ENCODE measurements at regions not wholly inside any gene's neighbourhood (a gene's known extent, or its start where the extent isn't known, plus 50 kb on each side); places are given as distances from the start of the nearest gene placed in this dataset.

DNA sequence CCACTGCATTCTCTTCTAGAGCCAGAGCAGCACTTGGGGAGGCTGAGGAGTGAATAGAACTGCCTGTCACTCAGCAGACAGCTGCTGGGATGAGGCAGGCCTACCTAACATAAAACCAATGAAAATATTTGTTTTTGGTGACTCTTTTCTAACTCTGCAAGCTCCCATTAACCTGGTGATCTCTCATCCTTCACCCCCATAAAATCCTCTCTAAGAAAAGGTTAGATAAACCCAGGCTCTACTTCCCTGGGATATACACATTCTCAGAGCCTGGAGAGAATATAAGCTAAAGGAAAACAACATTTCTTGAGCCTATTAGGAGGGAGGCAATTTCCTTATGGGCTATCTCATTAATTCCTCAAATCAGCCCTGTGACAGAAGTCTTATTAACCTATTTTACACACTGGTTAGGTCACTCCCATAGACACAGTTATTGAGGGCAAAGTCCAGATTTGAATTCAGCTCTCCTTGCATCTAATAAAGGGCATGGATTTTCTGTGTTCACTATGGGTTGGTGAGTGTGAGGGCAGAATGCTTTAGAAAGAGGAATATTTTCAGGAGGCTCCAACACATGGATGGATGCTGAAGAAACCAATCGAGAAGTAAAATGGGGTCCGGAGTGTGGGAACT is 492.9 kb downstream of the CCDC171 start:
- H4K20me1 ChIP-seq (ENCODE audit: insufficient read depth, low read depth, low read length), result no peaks in the 10 kb centered on the region

DNA sequence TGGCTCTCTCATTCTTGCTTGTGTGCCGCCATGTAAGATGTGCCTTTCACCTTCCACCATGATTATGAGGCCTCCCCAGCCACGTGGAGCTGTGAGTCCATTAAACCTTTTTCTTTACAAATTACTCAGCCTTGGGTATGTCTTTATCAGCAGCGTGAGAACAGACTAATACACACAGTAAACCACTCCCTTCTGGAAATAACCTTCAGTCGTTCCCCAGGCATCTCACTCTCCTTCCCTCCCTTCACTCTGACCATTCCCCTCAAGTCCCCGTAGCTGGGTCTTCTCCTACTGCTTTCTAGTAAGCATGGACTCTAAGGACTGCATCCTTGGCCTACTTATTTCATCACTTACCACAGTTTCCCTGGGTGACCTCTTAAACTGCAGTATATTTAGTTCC is 493.9 kb downstream of the CCDC171 start:
- no peak overlapping the region for H3K9ac ChIP-seq (ENCODE audit: low read length)
- no peaks in the 10 kb centered on the region for H3K79me2 ChIP-seq (ENCODE audit: low read length)
- H3K36me3 ChIP-seq (ENCODE audit: insufficient read depth, low read length), result no peaks in the 10 kb centered on the region
- DNase-seq, result no peak
- no peaks in the 10 kb centered on the region for H3K27me3 ChIP-seq (ENCODE audit: low read length)
- H3K27ac ChIP-seq (ENCODE audit: low read length), result no peak overlapping the region
- H3K9me2 ChIP-seq (replicated peaks; ENCODE audit: insufficient read depth, low read length), result no peaks in the 10 kb centered on the region
- no peaks in the 10 kb centered on the region for H3K9me3 ChIP-seq (ENCODE audit: low read length)
- H3K4me2 ChIP-seq (ENCODE audit: low read depth, low read length, poor library complexity, severe bottlenecking), result no peak overlapping the region
- H3K4me1 ChIP-seq (ENCODE audit: low read length), result no peaks in the 10 kb centered on the region
- H4K20me1 ChIP-seq (ENCODE audit: insufficient read depth, low read depth, low read length), result no peaks in the 10 kb centered on the region
- no peak overlapping the region for H2AFZ ChIP-seq (ENCODE audit: low read length)
- H3K4me3 ChIP-seq (ENCODE audit: low read length), result no peak overlapping the region

More for the DNA sequence above, 492.9 kb downstream of the CCDC171 start:
- Histone ChIP-seq H3K4me3 (ENCODE audit: low read length) (no peak overlapping the region), H3K9me3 (ENCODE audit: low read length) (no peaks in the 10 kb centered on the region), H3K9ac (ENCODE audit: low read length) (no peak overlapping the region), H3K36me3 (ENCODE audit: insufficient read depth, low read length) (no peaks in the 10 kb centered on the region), H3K27ac (ENCODE audit: low read length) (no peak overlapping the region), H3K79me2 (ENCODE audit: low read length) (no peaks in the 10 kb centered on the region), H3K4me1 (ENCODE audit: low read length) (no peaks in the 10 kb centered on the region), H3K9me2 (replicated peaks; ENCODE audit: insufficient read depth, low read length) (no peaks in the 10 kb centered on the region), H3K4me2 (ENCODE audit: low read depth, low read length, poor library complexity, severe bottlenecking) (no peak overlapping the region), H3K27me3 (ENCODE audit: low read length) (no peaks in the 10 kb centered on the region), H2AFZ (ENCODE audit: low read length) (no peak overlapping the region)
- no peak for DNase-seq

DNA sequence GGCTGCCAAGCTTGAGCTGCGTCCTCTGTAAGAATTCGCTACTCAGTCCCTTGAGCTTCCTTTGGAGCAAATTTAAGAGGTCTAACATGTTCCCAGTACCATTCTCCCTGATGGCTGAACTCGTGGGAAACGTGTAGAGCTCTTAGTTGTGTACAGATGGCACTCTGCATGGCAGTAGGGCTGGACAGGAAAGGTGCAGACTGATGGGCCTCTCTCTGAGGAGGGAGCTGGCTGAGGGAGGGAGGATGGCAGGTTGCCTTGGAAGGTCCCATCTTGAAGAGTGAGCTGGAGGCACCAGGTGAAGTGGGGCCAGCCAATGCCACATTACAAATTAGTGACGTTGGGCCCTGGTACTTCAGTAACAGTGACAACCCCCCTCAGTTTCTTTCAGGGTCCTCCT is 495.3 kb downstream of the CCDC171 start:
- H3K27me3 ChIP-seq (ENCODE audit: low read length), result no peaks in the 10 kb centered on the region
- H3K79me2 ChIP-seq (ENCODE audit: low read length), result no peaks in the 10 kb centered on the region
- H3K9me3 ChIP-seq (ENCODE audit: low read length), result no peaks in the 10 kb centered on the region
- no peak overlapping the region for H2AFZ ChIP-seq (ENCODE audit: low read length)
- H3K4me2 ChIP-seq (ENCODE audit: low read depth, low read length, poor library complexity, severe bottlenecking), result no peak overlapping the region
- H4K20me1 ChIP-seq (ENCODE audit: insufficient read depth, low read depth, low read length), result no peaks in the 10 kb centered on the region
- H3K4me3 ChIP-seq (ENCODE audit: low read length), result no peak overlapping the region
- no peaks in the 10 kb centered on the region for H3K36me3 ChIP-seq (ENCODE audit: insufficient read depth, low read length)
- no peak for DNase-seq
- H3K9ac ChIP-seq (ENCODE audit: low read length), result no peak overlapping the region
- no peak overlapping the region for H3K27ac ChIP-seq (ENCODE audit: low read length)
- no peaks in the 10 kb centered on the region for H3K9me2 ChIP-seq (replicated peaks; ENCODE audit: insufficient read depth, low read length)
- no peaks in the 10 kb centered on the region for H3K4me1 ChIP-seq (ENCODE audit: low read length)

DNA sequence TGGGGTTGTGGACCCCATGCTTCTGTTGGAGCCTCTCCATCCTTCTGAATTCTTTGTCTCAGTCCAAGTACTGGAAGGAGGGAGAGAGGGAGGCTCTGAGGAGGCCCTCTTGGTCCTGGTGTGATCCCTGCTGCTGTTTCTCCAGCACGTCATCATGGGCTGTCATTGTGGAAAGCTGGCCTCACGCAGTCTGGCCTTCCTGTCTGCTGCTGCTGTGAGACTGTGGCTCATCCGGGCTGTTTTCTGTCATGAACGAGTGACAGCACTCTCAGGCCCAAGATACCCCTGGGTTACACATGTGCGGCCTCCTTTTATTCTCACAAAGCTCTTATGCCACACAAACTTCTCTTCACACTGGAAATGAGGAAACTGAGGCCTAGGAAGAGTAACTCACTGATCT is 499.3 kb downstream of the CCDC171 start:
- DNase-seq, result no peak
- Histone ChIP-seq H3K9ac (ENCODE audit: low read length) (no peak overlapping the region), H3K4me1 (ENCODE audit: low read length) (no peaks in the 10 kb centered on the region), H3K9me3 (ENCODE audit: low read length) (no peaks in the 10 kb centered on the region), H3K4me3 (ENCODE audit: low read length) (no peak overlapping the region), H3K27ac (ENCODE audit: low read length) (no peak overlapping the region), H3K36me3 (ENCODE audit: insufficient read depth, low read length) (no peaks in the 10 kb centered on the region), H3K4me2 (ENCODE audit: low read depth, low read length, poor library complexity, severe bottlenecking) (no peak overlapping the region), H2AFZ (ENCODE audit: low read length) (no peak overlapping the region), H4K20me1 (ENCODE audit: insufficient read depth, low read depth, low read length) (no peaks in the 10 kb centered on the region), H3K27me3 (ENCODE audit: low read length) (no peaks in the 10 kb centered on the region), H3K9me2 (replicated peaks; ENCODE audit: insufficient read depth, low read length) (no peaks in the 10 kb centered on the region), H3K79me2 (ENCODE audit: low read length) (no peaks in the 10 kb centered on the region)

DNA sequence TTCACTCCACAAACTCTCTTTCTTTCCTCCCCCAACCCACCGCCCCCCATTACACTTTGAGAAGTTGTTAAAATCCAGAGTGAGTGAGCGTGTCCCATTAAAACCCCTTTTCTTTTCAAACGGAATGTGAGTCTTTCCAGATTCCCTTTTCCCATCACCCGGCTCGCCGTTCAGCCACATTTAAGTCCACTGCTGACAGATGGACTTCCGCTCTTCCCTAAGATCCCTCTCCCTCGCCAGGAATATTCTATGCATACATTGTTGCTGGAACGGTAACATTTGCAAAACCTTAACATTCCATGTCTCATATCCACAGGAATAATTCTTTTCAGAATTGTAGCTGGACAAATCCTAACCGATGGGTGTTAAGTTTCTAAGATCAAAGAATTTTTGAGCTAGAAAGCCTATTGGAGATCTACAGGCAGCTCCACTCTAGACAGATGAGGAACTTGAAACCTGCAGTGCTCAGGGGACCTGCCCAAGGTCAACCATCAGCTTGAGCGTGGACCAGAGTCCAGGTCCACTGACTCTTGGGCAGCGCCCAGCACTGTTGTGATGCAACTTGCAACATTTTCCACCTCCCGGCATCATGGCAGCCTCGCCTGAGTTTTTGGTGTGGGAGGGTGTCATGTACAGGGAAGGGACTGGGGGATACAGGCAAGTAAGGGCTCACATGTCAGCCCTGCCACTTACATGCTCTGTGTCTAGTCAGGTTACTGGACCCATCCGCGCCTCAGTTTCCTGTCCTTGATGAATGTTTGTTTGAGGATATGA is 500.1 kb downstream of the CCDC171 start:
- no peaks in the 10 kb centered on the region for H3K79me2 ChIP-seq (ENCODE audit: low read length)
- H3K27ac ChIP-seq (ENCODE audit: low read length), result no peak overlapping the region
- H3K9me2 ChIP-seq (replicated peaks; ENCODE audit: insufficient read depth, low read length), result no peaks in the 10 kb centered on the region
- no peak overlapping the region for H3K4me3 ChIP-seq (ENCODE audit: low read length)
- H3K4me2 ChIP-seq (ENCODE audit: low read depth, low read length, poor library complexity, severe bottlenecking), result no peak overlapping the region
- no peak for DNase-seq
- H3K9me3 ChIP-seq (ENCODE audit: low read length), result no peaks in the 10 kb centered on the region
- no peak overlapping the region for H3K9ac ChIP-seq (ENCODE audit: low read length)
- H3K27me3 ChIP-seq (ENCODE audit: low read length), result no peaks in the 10 kb centered on the region
- no peaks in the 10 kb centered on the region for H4K20me1 ChIP-seq (ENCODE audit: insufficient read depth, low read depth, low read length)
- no peak overlapping the region for H2AFZ ChIP-seq (ENCODE audit: low read length)
- H3K36me3 ChIP-seq (ENCODE audit: insufficient read depth, low read length), result no peaks in the 10 kb centered on the region
- no peaks in the 10 kb centered on the region for H3K4me1 ChIP-seq (ENCODE audit: low read length)

DNA sequence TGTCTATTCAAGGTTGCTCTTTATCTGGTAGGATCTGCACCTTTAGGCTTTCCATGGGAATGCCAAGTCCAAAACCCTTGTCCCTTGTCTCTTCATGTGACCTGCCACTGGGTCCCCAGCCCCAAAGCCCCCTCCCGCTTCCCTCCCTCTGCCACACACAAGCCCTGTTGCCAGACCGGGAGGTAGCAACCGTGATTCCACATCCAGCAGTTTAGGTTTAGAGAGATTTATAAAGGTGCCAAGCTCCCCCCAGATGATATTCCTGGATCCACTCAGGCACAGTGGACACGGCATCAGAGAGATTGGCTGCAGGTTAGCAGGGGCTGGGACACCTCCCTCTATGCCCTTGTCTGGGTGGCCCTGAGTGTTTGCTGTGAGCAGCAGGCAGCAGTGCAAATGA is 504.7 kb downstream of the CCDC171 start:
- Histone ChIP-seq H3K4me1 (ENCODE audit: low read length) (no peaks in the 10 kb centered on the region), H3K9me2 (replicated peaks; ENCODE audit: insufficient read depth, low read length) (no peaks in the 10 kb centered on the region), H3K27me3 (ENCODE audit: low read length) (no peaks in the 10 kb centered on the region), H3K4me2 (ENCODE audit: low read depth, low read length, poor library complexity, severe bottlenecking) (no peak overlapping the region), H3K9ac (ENCODE audit: low read length) (no peak overlapping the region), H3K27ac (ENCODE audit: low read length) (no peak overlapping the region), H4K20me1 (ENCODE audit: insufficient read depth, low read depth, low read length) (no peaks in the 10 kb centered on the region), H3K9me3 (ENCODE audit: low read length) (no peaks in the 10 kb centered on the region), H3K4me3 (ENCODE audit: low read length) (no peak overlapping the region), H2AFZ (ENCODE audit: low read length) (no peak overlapping the region), H3K79me2 (ENCODE audit: low read length) (no peaks in the 10 kb centered on the region), H3K36me3 (ENCODE audit: insufficient read depth, low read length) (no peaks in the 10 kb centered on the region)
- no peak for DNase-seq

DNA sequence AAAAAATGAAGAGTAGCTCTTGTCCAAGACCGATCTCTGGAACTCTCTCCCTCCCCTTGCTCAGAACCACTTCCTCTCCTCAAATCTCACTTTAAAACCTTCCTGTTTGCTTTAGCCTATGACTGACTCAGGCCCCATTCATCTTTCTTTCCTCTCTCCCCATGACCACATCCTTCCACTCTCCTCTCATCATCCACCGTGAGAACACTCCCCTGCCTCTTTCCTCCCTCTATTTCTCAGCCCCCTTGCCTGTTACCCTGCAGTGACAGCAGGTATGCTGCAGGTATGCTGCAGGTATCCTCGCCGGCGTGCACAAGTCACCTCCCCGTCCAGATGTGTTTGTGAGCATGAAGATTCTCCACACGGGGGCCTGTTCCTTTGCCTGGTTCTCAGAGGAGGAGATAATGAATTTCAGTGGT is 505.3 kb downstream of the CCDC171 start:
- no peaks in the 10 kb centered on the region for H4K20me1 ChIP-seq (ENCODE audit: insufficient read depth, low read depth, low read length)
- H2AFZ ChIP-seq (ENCODE audit: low read length), result no peak overlapping the region
- H3K79me2 ChIP-seq (ENCODE audit: low read length), result no peaks in the 10 kb centered on the region
- H3K36me3 ChIP-seq (ENCODE audit: insufficient read depth, low read length), result no peaks in the 10 kb centered on the region
- no peaks in the 10 kb centered on the region for H3K9me2 ChIP-seq (replicated peaks; ENCODE audit: insufficient read depth, low read length)
- no peak overlapping the region for H3K4me2 ChIP-seq (ENCODE audit: low read depth, low read length, poor library complexity, severe bottlenecking)
- H3K4me1 ChIP-seq (ENCODE audit: low read length), result no peaks in the 10 kb centered on the region
- DNase-seq, result no peak
- no peak overlapping the region for H3K27ac ChIP-seq (ENCODE audit: low read length)
- H3K4me3 ChIP-seq (ENCODE audit: low read length), result no peak overlapping the region
- H3K9me3 ChIP-seq (ENCODE audit: low read length), result no peaks in the 10 kb centered on the region
- no peak overlapping the region for H3K9ac ChIP-seq (ENCODE audit: low read length)
- H3K27me3 ChIP-seq (ENCODE audit: low read length), result no peaks in the 10 kb centered on the region

DNA sequence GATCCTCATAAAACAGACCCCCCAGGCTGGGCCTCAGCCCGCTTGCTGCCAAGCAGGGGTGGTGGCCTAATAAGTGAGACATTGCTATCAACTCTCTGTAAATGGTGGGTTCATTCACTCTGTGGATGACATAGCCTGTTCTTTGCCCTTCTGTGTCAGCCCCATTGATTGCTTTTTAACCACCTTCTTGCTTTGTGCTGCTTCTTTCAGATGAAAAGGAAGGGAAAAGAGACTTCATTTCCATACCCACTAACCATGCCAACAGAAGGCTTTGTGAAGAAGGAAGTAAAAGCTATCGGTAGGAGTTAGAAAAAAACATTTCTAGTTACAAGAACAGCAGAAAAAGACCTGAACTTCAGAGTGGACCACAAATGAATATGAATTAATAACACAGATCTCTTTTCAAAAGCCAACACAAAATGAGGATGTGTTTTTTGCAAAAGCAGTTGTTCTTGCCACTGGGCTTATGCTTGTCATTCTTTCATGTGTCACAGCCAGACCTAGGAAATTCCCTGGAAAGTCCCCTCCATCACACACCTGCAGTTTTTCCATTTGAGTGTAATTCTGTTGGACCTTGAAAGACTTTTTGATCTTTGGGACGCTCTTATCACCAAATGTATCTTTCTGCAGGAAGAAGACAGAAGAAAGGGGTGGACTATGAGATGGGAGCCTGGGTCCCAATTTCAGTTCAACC is 507.7 kb downstream of the CCDC171 start:
- Histone ChIP-seq H3K27me3 (ENCODE audit: low read length) (no peaks in the 10 kb centered on the region), H3K4me3 (ENCODE audit: low read length) (no peak overlapping the region), H4K20me1 (ENCODE audit: insufficient read depth, low read depth, low read length) (no peaks in the 10 kb centered on the region), H2AFZ (ENCODE audit: low read length) (no peak overlapping the region), H3K27ac (ENCODE audit: low read length) (no peak overlapping the region), H3K36me3 (ENCODE audit: insufficient read depth, low read length) (no peaks in the 10 kb centered on the region), H3K9ac (ENCODE audit: low read length) (no peak overlapping the region), H3K4me2 (ENCODE audit: low read depth, low read length, poor library complexity, severe bottlenecking) (no peak overlapping the region), H3K9me2 (replicated peaks; ENCODE audit: insufficient read depth, low read length) (no peaks in the 10 kb centered on the region), H3K79me2 (ENCODE audit: low read length) (no peaks in the 10 kb centered on the region), H3K9me3 (ENCODE audit: low read length) (no peaks in the 10 kb centered on the region), H3K4me1 (ENCODE audit: low read length) (no peaks in the 10 kb centered on the region)
- DNase-seq, result no peak

Data from Karpas-422 (cell line).